GM12878 (cell line): ENCODE measurements at regions not wholly inside any gene's neighbourhood (a gene's known extent, or its start where the extent isn't known, plus 50 kb on each side); places are given as distances from the start of the nearest gene placed in this dataset.

ENCODE experiments used
- ATAC-seq: fragments of 200-7000 bp; cut with Tn5 transposase; 3 replicates; pipeline ENCODE4 v1.9.1; 2020; ENCODE audit warnings: mild to moderate bottlenecking, moderate library complexity
- BruUV-seq: library from RNA; stranded (reverse); fragments of 400-500 nt; replicated peaks from 2 replicates; lab custom pipeline; 2021; lab: Mats Ljungman, UMichigan
- CTCF ChIA-PET: fragments of 300-600 bp; sonication (Branson Sonifier 250); formaldehyde crosslinking; extraction: SDS; loops from one replicate; lab custom pipeline; 2021; ENCODE audit warnings: inconsistent platforms; lab: Yijun Ruan, JAX
- POLR2A ChIA-PET: fragments of 350-600 bp; formaldehyde crosslinking; extraction: SDS; loops from one replicate; lab custom pipeline; 2021; ENCODE audit warnings: inconsistent platforms; lab: Charles Lee
- RAD21 ChIA-PET: fragments of 300-600 bp; sonication (Branson Sonifier 250); formaldehyde crosslinking; loops from one replicate; lab custom pipeline; 2023; ENCODE audit warnings: antibody characterized with exemption; ENCODE audit not compliant: unreplicated experiment; lab: Charles Lee
- SMC1A ChIA-PET: fragments of 300-600 bp; sonication (Branson Sonifier 250); formaldehyde crosslinking; loops from one replicate; lab custom pipeline; 2023; ENCODE audit not compliant: unreplicated experiment, uncharacterized antibody; lab: Charles Lee
- DNase-seq: peaks from one replicate; pipeline ENCODE4 v3.0.0-alpha.2; 2011; ENCODE audit warnings: low read depth, low spot score
- FAIRE-seq: peaks from 3 replicates; lab custom pipeline; 2011; peaks lifted over from hg19 to GRCh38; lab: Jason Lieb, UNC
- H2AFZ ChIP-seq: 2 replicates; pipeline ENCODE4 v1.6.0; 2011; ENCODE audit warnings: low read depth, low read length, control low read depth; ENCODE audit not compliant: control insufficient read depth
- H3K27ac ChIP-seq: 2 replicates; pipeline ENCODE4 v1.5.1; 2011; ENCODE audit warnings: control low read depth; ENCODE audit not compliant: control insufficient read depth, insufficient read depth
- H3K27me3 ChIP-seq, 2 experiments: replicated peaks in 1 of 2; 2 replicates each; pipeline versions ENCODE4 v1.6.0 to v1.6.1; 2011; ENCODE audit warnings: low read length in 1 of 2; ENCODE audit not compliant: control insufficient read depth in 2 of 2, insufficient read depth in 2 of 2
- H3K36me3 ChIP-seq, 2 experiments: 2 replicates each; pipeline ENCODE4 v1.5.1; 2011; ENCODE audit warnings: low read length in 1 of 2; ENCODE audit not compliant: control insufficient read depth in 2 of 2, insufficient read depth in 2 of 2
- H3K4me1 ChIP-seq: 2 replicates; pipeline ENCODE4 v1.6.1; 2011; ENCODE audit warnings: mild to moderate bottlenecking, low read length, moderate library complexity, mixed read lengths; ENCODE audit not compliant: control insufficient read depth, insufficient read depth
- H3K4me2 ChIP-seq: 2 replicates; pipeline ENCODE4 v1.6.0; 2011; ENCODE audit warnings: control low read depth; ENCODE audit not compliant: control insufficient read depth, insufficient read depth
- H3K4me3 ChIP-seq: fragments of 200-600 bp; sonication (generic); 2 replicates; pipeline ENCODE4 v1.5.1; 2016
- H3K79me2 ChIP-seq: 2 replicates; pipeline ENCODE4 v1.6.0; 2011; ENCODE audit warnings: low read length; ENCODE audit not compliant: control insufficient read depth, insufficient read depth
- H3K9ac ChIP-seq: 2 replicates; pipeline ENCODE4 v1.8.0; 2011; ENCODE audit warnings: low read length, control low read depth, mixed read lengths; ENCODE audit not compliant: control insufficient read depth, insufficient read depth
- H3K9me3 ChIP-seq: replicated peaks from 3 replicates; pipeline ENCODE4 v1.5.1; 2011; ENCODE audit warnings: mild to moderate bottlenecking, low read length; ENCODE audit not compliant: control insufficient read depth, insufficient read depth
- H4K20me1 ChIP-seq: 2 replicates; pipeline ENCODE4 v1.6.0; 2011; ENCODE audit not compliant: control insufficient read depth, insufficient read depth
- FOXK2 ChIP-seq: fragments of 450-650 bp; IDR thresholded peaks from 2 replicates; pipeline ENCODE4 v1.6.1; 2017; ENCODE audit warnings: mild to moderate bottlenecking, moderate library complexity
- NFYB ChIP-seq: IDR thresholded peaks from 2 replicates; pipeline ENCODE4 v1.6.1; 2011; ENCODE audit warnings: low read depth, mild to moderate bottlenecking, low read length, improper control_type of control experiment, moderate library complexity; ENCODE audit not compliant: insufficient read depth
- NRF1 ChIP-seq: conservative IDR thresholded peaks from 2 replicates; pipeline ENCODE4 v1.6.1; 2011; ENCODE audit warnings: mild to moderate bottlenecking, low read depth, low read length, improper control_type of control experiment
- PKNOX1 ChIP-seq: fragments of 450-650 bp; IDR thresholded peaks from 2 replicates; pipeline ENCODE4 v1.6.1; 2016; ENCODE audit warnings: mild to moderate bottlenecking
- PRDM15 ChIP-seq: fragments of 450-650 bp; formaldehyde crosslinking; IDR thresholded peaks from 2 replicates; pipeline ENCODE4 v1.4.0; 2020; ENCODE audit warnings: mild to moderate bottlenecking, moderate library complexity
- STAT3 ChIP-seq: IDR thresholded peaks from 2 replicates; pipeline ENCODE4 v1.6.1; 2011; ENCODE audit warnings: low read depth, low read length, improper control_type of control experiment
- ZNF384 ChIP-seq: IDR thresholded peaks from 2 replicates; pipeline ENCODE4 v1.6.1; 2012; ENCODE audit warnings: low read depth, mild to moderate bottlenecking, low read length, improper control_type of control experiment, borderline replicate concordance
- in situ Hi-C: fragments of 300-500 bp; cut with MboI; formaldehyde crosslinking; loops from 9 replicates; pipeline ENCODE4 v1.14.3; 2018; ENCODE audit warnings: mixed read lengths
- intact Hi-C: fragments of 100-400 bp; cut with micrococcal nuclease; formaldehyde crosslinking; loops from one replicate; pipeline ENCODE4 v1.14.2; 2022; ENCODE audit not compliant: unreplicated experiment

DNA sequence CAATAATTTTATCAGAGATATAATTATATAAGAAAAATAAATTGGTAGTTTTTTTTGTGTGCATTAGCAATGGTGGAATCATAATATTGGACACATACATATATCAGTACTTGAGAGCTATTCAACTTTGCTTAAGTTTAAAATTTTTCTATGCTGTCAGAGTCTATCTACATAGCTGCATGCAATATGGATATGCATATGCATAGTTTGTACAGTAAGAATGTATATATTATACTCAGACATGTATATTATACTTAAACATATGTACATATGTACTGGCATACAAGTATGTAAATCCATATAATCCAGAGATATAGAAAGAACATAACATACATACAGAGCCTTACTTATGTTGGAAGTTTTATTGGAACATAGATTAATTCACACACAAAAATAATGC, 1043.2 kb downstream of the EFNB2 start:
- Histone ChIP-seq H3K27me3 (no peaks in the 10 kb centered on the region), H3K27ac (no peak overlapping the region), H2AFZ (no peak overlapping the region), H3K79me2 (no peaks in the 10 kb centered on the region), H3K9me3 (no peaks in the 10 kb centered on the region), H4K20me1 (no peaks in the 10 kb centered on the region), H3K4me2 (no peak overlapping the region), H3K4me1 (no peaks in the 10 kb centered on the region), H3K36me3 (no peaks in the 10 kb centered on the region), H3K9ac (no peak overlapping the region), H3K4me3 (no peak overlapping the region)
- CTCF ChIA-PET = interaction anchor here (1.5 kb wide), 1 partner anchor 13 kb away, joined by 4 read pairs; no protein-coding TSS in a partner anchor
- POLR2A ChIA-PET = no interaction called here
- no TSS peak for BruUV-seq
- SMC1A ChIA-PET = interaction anchor here (0.7 to 1.0 kb wide), 2 partner anchors 53 to 131 kb away, joined by 3 read pairs; no protein-coding TSS in a partner anchor
- intact Hi-C loops = no loop called here
- ATAC-seq (no peak), DNase-seq (no peak), FAIRE-seq (no peak)
- RAD21 ChIA-PET = no interaction called here
- in situ Hi-C loops = no loop called here
- TF ChIP-seq NRF1 = no peak
- no peak for TF ChIP-seq FOXK2
- no peak for TF ChIP-seq PKNOX1
- no peak for TF ChIP-seq ZNF384
- no peak for TF ChIP-seq NFYB
- no peak for TF ChIP-seq PRDM15 (CRISPR knock-in tag)
- TF ChIP-seq STAT3 = no peak
